Right forelimb (tissue), 1 donor: ENCODE measurements at regions not wholly inside any gene's neighbourhood (a gene's known extent, or its start where the extent isn't known, plus 50 kb on each side); places are given as distances from the start of the nearest gene placed in this dataset.

Source experiments
- DNase-seq: peaks from one replicate; pipeline ENCODE4 v3.0.0-alpha.2; 2018

DNA sequence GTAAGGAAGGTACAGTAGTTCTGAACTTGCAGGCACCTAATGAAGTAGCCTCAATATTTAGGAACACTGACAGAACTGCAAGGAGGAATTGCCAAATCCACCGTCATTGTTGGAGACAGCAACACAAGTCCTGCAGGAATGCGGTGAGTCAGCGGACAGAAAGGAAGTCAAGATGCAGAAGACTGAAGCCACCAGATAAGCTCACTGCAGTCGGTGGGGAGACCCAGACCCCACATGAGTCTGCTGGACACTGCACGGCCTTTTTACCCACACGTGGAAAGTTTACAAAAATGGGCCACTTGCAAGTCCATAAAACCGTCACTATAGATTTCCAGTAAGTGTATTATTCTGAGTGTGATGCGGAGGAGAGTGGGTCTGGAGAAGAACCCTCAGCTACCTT is 1471.6 kb downstream of the TBC1D22A start:
- DNase-seq, result peak; percentile 2

DNA sequence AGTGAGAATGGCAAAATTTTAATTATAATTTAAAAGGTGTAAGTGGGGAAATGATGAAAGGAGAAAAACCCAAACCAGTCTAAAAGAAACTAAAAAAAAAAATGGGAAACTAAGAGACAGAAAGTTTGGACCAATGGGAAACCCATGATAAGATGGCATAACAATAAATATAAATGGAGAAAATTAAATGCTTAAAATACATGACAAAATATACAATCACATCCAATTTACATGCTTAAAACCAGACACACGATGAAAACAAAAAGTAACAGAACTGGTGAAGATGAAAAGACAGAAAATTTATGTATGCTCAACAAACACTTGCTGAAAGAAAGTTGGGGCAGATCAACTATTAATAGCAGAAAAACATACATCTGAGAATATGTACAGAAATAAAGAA is 1471.1 kb downstream of the TBC1D22A start:
- no peak for DNase-seq

DNA sequence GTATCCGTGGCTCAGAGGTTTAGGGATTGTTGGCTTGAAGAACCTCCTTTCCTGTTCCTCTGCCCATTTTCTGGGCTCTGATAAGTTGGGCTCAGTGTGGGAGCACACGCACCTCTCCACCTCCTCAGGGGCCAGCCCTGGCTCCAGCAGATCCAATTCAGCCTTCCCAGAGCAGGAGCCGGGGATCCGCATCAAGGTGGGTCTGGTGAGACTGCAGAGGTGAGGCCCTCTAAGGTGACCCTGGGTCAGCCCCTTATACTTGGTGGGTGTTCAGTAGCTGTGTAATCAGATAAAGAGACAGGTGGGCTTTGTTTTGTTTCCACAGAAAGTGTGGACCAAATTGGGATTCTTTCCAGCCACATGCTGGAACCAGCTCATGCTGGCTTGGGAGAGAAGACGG is 1466.0 kb downstream of the TBC1D22A start:
- DNase-seq, result peak; percentile 29

DNA sequence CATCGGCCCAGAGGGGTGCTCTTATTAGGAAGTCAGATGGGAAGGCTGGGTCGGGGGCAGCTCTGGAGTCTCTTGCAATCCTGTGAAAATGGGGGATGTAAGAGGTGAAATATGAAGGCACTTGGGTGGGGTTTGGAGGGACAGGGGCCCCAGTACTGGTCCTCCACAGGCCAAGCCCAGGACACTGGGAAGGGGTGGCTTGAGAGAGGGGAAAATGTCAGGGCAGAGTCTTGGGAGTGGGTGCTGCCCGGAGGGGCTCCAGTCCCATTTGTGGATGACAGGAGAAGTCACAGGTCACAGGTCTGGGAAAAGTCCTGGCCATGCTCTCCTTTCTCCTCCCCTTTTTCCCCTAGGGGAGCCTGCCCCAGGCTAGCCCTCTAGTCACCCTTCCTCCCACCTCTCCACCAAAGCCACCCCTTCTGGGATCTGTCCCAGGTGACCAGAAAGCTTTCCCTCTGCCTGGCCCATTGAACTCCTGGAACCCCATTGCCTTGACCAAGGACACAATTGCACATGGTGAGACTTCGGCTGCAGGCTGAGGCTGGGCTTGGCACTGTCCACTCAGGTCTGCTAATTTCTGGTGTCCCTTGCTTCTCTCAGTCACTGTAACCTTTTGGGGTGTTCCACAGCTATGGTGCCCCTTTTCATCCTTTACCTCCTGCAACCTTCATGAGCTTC is 1465.0 kb downstream of the TBC1D22A start:
- DNase-seq, result peak; percentile 20

DNA sequence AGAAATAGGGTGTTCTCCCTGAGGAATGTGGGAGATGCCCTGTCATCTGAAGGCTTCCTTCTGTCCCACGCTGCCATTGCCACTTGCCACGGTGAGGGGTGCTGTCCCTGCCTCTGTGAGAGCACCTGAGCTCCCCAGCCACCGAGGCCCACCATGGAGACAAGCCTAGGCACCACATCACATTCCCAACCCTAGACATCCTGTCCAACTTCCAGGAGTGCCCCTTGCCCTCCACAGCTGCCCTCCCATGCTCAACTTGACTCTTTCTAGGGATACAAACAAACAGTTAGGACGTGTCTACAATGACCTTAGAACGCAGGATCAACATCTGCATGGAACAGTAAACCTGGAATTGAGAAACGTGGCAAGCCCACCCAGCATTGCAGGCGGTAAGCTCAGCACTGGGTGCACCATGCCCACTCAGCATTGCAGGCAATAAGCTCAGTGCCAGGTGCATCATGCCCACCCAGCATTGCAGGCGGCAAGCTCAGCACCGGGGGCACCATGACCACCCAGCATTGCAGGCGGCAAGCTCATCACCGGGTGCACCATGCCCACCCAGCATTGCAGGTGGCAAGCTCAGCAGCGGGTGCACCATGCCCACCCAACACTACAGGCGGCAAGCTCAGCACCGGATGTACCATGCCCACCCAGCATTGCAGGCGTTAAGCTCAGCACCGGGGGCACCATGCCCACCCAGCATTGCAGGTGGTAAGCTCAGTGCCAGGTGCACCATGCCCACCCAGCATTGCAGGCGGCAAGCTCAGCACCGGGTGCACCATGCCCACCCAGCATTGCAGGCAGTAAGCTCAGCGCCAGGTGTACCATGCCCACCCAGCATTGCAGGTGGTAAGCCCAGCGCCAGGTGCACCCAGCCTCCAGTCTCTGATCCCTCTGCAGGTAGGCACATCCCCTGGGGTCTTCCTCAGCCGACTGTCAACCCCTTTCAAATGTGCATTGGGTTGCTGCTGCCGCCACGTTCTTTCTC is 1463.9 kb downstream of the TBC1D22A start:
- no peak for DNase-seq

DNA sequence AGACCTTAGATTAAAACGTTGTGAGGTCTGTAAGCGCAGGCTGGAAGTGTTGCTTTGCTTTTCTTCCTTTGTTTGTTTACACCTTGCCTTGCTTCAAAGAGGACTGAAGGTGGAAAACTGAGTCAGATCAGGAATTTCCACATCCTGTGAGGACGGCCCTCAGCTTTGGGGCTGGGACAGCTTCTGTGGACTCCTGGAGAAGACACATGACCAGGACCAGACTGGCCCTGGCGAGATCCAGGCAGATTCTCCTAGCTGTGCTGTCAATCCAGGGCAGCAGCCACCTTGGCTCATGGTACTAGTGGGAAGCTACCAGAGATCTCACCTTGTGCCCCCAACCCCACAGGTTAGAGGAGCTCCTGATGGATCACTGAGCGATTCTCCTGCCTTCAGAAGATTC is 1461.9 kb downstream of the TBC1D22A start:
- no peak for DNase-seq

DNA sequence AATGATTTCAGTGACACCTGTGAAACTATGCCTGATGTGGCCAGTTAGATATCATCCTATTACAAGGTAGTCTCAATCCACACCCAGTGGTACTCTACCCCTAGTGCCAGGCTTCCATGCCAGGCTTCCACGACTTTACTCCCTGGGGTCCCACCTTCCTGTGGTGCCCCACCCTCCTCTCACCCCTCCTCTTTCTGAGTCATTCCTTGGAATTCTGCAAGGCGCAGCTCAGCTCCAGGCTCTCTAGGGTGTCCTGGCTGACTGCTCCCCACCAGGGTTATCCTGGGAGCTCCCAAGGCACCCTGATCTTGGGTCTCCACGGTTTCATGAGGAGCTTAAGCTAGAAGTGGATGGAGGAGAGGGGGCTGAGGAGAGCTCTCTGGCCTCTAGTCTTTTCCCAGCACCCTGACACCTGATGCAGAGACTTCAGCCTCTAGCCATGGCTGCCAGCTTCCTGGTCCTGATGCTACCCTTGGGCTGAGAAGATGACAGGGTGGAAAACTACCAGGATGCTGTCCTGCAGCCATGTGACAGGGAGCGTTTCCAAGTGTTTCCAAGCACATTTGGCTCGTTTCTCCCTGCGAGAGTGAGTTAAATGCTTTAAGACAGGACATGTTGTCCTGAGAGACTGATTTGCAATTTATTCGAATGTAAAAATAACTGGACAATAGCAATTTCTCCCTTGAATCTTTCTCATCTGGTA is 1461.2 kb downstream of the TBC1D22A start:
- no peak for DNase-seq

DNA sequence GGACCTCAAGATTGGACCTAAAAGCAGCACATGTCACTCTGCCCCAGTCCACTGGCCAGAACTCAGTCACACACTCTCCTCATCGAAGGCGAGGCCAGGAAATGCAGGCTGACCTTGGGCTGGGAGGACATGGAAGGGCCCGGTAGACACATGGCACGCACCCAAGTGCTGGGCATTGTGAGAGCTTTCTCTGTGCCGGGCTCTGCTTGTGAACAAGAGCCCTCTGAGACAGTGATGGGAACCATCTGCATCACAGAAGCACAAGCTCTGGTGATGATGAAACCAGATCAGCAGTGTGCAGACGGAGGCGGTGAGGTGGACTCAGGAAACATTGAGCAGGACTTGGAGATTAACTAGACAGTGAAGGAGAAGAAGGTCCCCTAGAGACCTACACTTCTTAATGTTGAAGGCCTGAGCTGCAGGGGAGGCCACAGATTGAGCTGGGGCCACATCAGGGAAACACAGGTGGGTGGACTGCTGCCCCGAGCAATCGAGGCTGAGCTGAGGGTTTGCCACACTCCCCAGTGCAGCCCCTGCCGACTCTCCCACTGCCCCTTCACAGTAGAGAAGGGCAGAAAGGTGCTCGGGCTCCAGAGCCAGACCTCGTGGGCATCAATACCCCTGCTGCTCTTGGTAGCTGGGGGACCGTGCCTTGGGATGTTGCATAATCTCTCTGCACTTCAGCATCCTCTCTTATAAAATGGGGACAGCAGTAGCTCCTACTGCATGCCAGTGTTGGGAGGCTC is 1460.5 kb downstream of the TBC1D22A start:
- DNase-seq, result no peak

DNA sequence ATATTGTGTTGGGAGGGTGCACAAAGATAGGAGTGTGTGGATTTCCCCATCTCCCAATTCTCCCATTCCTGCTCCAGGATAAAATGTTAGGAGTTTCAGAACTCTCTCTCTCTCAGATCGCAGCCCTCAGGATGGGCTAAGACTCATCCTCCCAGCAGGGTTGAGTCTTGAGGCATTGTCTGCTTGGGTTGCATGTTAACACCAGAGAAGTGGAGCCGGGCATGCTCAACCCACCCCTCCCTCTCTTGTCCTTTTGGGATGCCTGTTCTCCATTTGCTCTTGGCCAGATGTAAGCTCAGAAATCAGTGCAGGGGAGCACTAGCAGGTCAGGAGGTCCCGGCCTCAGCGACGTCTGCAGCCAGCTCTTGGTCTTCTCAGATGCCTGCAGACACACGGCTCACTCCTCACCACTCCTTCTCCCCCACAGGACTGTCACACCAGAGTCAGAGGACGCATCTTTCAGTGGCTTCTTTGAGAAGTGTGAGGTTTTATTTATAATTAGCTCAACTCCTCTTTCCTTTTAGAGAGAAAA is 1456.5 kb downstream of the TBC1D22A start:
- DNase-seq, result no peak

DNA sequence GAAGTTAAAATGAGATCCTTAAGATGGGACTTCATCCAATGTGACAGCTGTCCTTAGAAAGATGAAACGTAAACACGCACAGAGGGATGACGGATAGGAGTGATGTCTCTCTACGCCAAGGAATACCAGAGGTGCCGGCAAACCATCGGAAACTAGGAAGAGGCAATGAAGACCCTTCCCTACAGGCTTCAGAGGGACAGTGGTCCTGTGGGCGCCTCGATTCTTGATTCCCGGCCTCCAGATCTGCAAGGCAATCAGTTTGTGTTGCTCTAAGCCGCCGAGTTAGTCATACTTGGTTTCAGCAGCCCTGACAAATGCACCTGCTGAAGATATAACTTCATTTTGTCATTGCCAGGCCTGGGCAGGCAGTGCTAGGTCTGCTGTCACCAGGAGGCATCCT is 1455.1 kb downstream of the TBC1D22A start:
- DNase-seq, result no peak

DNA sequence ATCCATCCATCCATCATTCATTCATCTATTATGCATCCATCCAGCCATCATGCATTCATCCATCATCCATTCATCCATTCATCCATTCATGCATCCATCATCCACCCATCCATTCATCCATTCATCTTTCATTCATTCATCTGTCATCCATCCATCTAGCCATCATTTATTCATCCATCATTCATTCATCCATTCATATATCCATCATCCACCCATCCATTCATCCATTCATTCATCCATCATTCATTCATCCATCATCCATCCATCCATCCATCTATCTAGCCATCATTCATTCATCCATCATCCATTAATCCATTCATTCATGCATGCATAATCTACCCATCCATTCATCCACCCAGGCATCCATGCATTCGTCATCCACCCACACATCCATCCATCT is 1450.3 kb downstream of the TBC1D22A start:
- DNase-seq, result no peak

DNA sequence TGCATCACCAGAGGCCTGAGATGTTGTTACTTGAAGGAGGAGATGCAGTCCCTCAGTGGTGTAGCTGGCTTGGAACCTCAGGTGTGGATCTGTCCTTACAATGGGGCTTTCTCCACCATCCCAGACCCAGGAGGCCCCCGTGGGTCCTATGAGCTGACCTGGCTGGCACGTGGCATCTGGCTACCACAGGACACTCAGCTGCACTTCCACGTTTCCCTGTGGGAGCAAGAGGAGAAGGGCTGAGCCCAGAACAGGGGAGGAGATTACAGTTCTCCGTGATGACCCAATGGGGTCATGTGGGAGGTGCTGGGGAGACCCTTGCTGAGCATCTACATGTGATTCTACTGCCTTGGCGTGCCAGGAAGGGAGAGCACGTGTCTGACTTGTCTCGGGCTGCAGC is 1448.4 kb downstream of the TBC1D22A start:
- no peak for DNase-seq

DNA sequence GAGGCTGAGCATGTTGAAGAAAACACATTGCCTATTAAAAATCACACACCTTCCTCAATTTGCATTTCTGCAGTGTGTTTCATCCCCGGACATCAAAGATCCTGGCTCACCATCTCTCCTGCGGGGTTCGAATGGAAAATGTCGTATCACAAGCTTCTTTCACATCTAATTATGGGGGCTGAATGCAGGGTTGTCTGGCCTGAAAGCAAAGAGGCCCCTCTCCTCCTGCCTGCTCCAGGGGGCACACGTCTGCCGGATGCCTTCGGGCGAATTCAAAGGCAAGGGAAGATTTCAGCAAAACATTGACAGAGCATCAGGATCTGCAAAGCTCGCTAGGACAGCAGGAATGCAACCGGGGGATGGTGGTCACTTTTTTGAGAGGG is 1447.7 kb downstream of the TBC1D22A start:
- no peak for DNase-seq

DNA sequence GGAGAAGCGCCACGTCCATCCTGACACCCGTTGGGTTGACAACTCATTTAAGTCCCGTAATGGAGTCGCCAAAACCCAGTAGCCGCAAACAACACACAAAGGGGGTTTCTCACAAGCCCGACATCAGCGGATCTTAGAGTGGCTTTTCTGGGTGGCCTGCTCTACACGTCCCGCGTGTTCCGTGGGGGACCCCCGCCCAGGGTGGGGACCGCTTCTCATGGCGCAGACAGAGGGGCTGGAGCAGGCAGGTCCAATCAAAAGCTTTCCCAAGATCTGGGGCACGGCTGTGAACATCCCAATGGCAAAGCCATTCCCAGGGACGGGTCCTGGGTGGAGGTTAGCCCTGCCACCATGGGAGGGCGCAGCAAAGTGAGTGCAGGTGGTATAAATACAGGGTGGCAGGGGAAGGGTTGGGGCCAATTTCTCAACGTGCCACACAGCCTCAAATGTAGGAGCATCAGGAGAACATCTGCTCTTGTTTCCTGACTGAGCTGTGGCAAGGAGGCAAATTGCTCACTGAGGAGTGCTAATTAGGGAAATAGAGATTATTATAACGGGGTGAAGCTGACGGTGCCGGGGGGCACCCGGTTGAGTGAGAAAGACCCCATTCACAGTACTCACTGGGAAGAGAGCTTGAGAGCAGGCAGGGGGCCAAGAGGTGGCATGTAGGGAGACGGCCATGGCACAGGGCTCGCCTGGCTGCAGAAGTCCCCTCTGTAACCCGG is 1447.2 kb downstream of the TBC1D22A start:
- no peak for DNase-seq

DNA sequence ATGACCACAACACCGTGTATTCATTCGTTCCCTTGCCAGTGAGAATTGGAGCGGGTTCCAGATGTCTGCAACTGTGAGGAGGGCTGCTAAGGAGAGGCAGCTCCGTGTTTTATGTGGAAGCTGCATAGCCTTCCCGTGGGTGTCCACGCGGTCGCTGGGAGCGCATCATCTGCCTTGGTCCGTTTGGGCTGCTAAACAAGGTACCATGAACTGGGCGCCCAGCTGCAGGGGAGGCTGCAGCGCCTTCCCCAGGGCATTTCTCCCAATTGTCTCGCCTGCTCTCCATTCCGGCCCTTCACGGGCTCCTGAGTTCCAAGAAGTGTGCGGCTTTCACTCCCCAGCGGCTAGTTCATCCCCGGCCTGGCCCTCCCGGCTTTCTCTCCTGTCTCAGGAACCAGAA is 1446.4 kb downstream of the TBC1D22A start:
- no peak for DNase-seq

DNA sequence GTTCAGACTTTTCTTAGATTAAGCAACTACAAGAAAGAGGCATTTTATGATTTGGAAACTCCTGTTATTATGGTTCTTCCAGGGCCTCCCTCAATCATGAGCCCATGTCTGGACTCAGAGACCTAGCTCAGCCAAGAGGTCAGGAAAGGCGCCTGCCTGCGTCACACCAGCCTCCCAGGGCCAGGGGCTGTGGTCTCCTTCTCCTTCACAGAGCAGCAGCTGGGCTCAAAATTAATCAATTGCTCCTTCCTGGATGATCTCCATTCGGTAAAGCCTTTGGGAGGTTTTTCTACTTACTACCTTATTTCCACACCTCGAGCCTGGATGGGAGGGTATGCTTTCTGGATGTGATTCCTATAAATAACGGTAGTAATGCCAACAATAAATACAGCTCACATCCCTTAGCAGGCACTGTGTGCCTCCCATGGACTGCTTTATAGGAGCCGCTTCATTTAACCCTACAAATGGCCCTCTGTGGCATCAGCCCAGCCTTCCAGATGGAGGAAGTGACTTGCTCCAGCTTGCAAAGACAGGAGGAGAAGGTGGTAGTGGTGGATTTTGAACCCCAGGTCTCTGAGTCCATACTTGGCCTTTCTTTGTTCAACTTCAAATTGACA is 1445.6 kb downstream of the TBC1D22A start:
- DNase-seq, result no peak

DNA sequence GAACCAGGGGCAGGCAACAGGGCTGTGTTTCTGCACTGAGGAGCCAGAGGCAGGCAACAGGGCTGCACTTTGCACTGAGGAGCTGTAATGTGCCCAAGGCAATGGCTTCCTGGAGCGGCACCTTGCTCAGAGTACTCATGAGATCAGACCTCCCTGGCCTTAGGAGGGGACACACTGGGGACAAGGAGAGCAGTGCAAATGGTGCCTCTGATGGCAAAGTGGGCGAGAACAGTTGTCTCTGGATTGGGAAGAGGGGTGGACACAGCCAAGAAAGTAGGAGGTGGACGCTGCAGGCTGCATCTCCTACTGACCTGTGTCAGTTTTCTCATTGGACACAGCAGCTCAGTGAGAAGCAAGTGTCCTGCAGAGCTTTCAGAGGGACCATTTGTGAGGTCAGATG is 1443.3 kb downstream of the TBC1D22A start:
- DNase-seq, result no peak

DNA sequence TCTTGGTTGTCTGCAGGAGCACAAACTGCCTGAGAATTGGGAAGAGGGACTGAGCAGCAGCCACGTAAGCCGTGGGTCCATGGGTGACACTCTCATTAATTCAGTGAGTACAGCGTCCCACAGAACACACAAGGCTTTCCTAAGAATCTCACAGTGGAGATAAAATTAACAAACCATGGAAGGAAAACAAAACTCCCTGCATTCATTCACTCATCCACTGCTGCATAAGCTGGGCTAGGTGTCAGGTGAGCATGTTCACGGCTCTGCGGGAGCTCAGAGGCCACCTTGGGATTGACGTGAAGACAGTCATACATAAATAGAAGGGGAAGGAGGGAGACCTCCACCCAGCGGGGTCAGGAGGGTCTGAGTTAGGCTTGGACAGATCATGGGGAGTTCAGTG is 1442.7 kb downstream of the TBC1D22A start:
- DNase-seq, result no peak

DNA sequence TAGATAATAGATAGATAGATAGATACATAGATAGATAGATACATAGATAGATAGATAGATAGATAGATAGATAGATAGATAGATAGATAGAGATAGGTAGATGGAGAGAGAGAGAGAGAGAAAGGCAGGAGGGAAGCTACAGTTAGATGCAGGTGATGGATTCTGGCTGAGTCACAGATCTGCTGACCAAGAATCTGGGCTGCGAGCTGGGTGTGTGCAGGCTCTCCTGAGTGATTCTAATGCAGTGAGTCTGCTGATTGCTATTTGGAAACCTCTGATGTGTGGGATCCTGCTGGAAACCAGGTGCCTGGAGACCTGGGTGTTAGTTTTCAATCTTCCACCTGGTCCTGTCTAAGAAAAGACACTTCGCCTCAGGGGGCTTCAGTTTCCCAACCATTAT is 1441.8 kb downstream of the TBC1D22A start:
- no peak for DNase-seq

DNA sequence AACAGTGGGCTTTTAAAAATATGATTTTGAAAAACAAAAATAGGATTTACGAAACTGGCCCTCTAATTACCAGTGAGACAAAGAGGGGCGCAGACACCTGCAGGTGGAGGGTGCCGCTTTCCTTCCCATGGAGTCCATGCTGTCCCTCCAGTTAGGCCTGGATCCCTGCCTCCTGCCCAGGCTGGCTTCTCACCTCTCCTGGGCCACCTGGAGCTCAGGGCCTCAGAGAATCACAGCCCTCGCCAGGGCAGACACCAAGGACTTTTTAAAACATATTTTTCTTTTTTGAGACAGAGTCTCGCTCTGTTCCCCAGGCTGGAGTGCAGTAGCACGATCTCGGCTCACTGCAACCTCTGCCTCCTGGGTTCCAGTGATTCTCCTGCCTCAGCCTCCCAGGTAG is 1437.2 kb downstream of the TBC1D22A start:
- DNase-seq, result no peak
